ENCODE measurements at regions not wholly inside any gene's neighbourhood (a gene's known extent, or its start where the extent isn't known, plus 50 kb on each side); places are given as distances from the start of the nearest gene placed in this dataset.

GRCh38 chr18:41004324-41004723, 950.7 kb upstream of the PIK3C3 start:
- DNase-seq = no peak

- no peak for DNase-seq
These were observed 959.5 kb upstream of the PIK3C3 start for GRCh38 chr18:40995529-40995928.

GRCh38 chr18:40993363-40993762, 961.7 kb upstream of the PIK3C3 start:
- DNase-seq = no peak

- DNase-seq = no peak
These were observed 967.5 kb upstream of the PIK3C3 start for GRCh38 chr18:40987581-40987980.

- no peak for DNase-seq
These were observed 969.6 kb upstream of the PIK3C3 start for GRCh38 chr18:40985436-40985835.

- DNase-seq = no peak
These were observed 970.2 kb upstream of the PIK3C3 start for GRCh38 chr18:40984856-40985255.

GRCh38 chr18:40983835-40984234, 971.2 kb upstream of the PIK3C3 start:
- DNase-seq = no peak

- DNase-seq = no peak
These were observed 974.9 kb upstream of the PIK3C3 start for GRCh38 chr18:40980171-40980570.

GRCh38 chr18:40976050-40976449, 979.0 kb upstream of the PIK3C3 start:
- no peak for DNase-seq

GRCh38 chr18:40974448-40974847, 980.6 kb upstream of the PIK3C3 start:
- DNase-seq = no peak

GRCh38 chr18:40962784-40963183, 992.2 kb upstream of the PIK3C3 start:
- DNase-seq = no peak

GRCh38 chr18:40957533-40958070, 997.4 kb upstream of the PIK3C3 start:
- DNase-seq = no peak

GRCh38 chr18:40956213-40956612, 998.8 kb upstream of the PIK3C3 start:
- no peak for DNase-seq

- no peak for DNase-seq
These were observed 999.7 kb upstream of the PIK3C3 start for GRCh38 chr18:40955351-40955750.

GRCh38 chr18:40949114-40949950, 1005.7 kb upstream of the PIK3C3 start:
- DNase-seq = no peak

GRCh38 chr18:40944576-40944975, 1010.5 kb upstream of the PIK3C3 start:
- DNase-seq = no peak

GRCh38 chr18:40939656-40940515, 1015.1 kb upstream of the PIK3C3 start:
- no peak for DNase-seq

- no peak for DNase-seq
These were observed 1016.4 kb upstream of the PIK3C3 start for GRCh38 chr18:40938615-40939014.

- DNase-seq = no peak
These were observed 1017.6 kb upstream of the PIK3C3 start for GRCh38 chr18:40937386-40937785.

GRCh38 chr18:40935423-40935822, 1019.6 kb upstream of the PIK3C3 start:
- DNase-seq = no peak

- DNase-seq = no peak
These were observed 1022.2 kb upstream of the PIK3C3 start for GRCh38 chr18:40932862-40933261.

- no peak for DNase-seq
These were observed 1024.7 kb upstream of the PIK3C3 start for GRCh38 chr18:40930211-40930882.

GRCh38 chr18:40929399-40929798, 1025.6 kb upstream of the PIK3C3 start:
- no peak for DNase-seq

Data from CD4-positive, alpha-beta T cell treated with Interleukin-17A for 1 hour (primary cell).